ENCODE measurements at regions not wholly inside any gene's neighbourhood (a gene's known extent, or its start where the extent isn't known, plus 50 kb on each side); places are given as distances from the start of the nearest gene placed in this dataset.
"Not testable (repeated sequence)": the region's sequence is repeated elsewhere in the genome, so short reads cannot be mapped to it uniquely, and the experiment has no call there.

GRCh38 chr2:83997889-83998288 lies 461.2 kb downstream of the SUCLG1 start:
- no peak for DNase-seq (ENCODE audit: extremely low read depth, insufficient read length)
- no peak overlapping the region for H3K4me3 ChIP-seq (replicated peaks; ENCODE audit: low read depth, low read length)
- no peaks in the 10 kb centered on the region for H3K36me3 ChIP-seq (ENCODE audit: control insufficient read depth, insufficient read depth, low read length)
- no peak for TF ChIP-seq CTCF (IDR thresholded peaks at IDR 0.05; ENCODE audit: insufficient read depth, low read length, poor library complexity, severe bottlenecking)
- no peaks in the 10 kb centered on the region for H3K27me3 ChIP-seq (replicated peaks; ENCODE audit: control insufficient read depth, insufficient read depth, low read length)

GRCh38 chr2:83994633-83995179 lies 464.4 kb downstream of the SUCLG1 start:
- TF ChIP-seq CTCF (IDR thresholded peaks at IDR 0.05; ENCODE audit: insufficient read depth, low read length, poor library complexity, severe bottlenecking): no peak
- Histone ChIP-seq H3K27me3 (replicated peaks; ENCODE audit: control insufficient read depth, insufficient read depth, low read length) (no peaks in the 10 kb centered on the region), H3K4me3 (replicated peaks; ENCODE audit: low read depth, low read length) (no peak overlapping the region), H3K36me3 (ENCODE audit: control insufficient read depth, insufficient read depth, low read length) (no peaks in the 10 kb centered on the region)
- no peak for DNase-seq (ENCODE audit: extremely low read depth, insufficient read length)

GRCh38 chr2:83993873-83994632 lies 465.0 kb downstream of the SUCLG1 start:
- DNase-seq (ENCODE audit: extremely low read depth, insufficient read length): no peak
- no peak for TF ChIP-seq CTCF (IDR thresholded peaks at IDR 0.05; ENCODE audit: insufficient read depth, low read length, poor library complexity, severe bottlenecking)
- H3K27me3 ChIP-seq (replicated peaks; ENCODE audit: control insufficient read depth, insufficient read depth, low read length): no peaks in the 10 kb centered on the region
- no peak overlapping the region for H3K4me3 ChIP-seq (replicated peaks; ENCODE audit: low read depth, low read length)
- H3K36me3 ChIP-seq (ENCODE audit: control insufficient read depth, insufficient read depth, low read length): no peaks in the 10 kb centered on the region

GRCh38 chr2:83991992-83992391 lies 467.1 kb downstream of the SUCLG1 start:
- Histone ChIP-seq H3K36me3 (ENCODE audit: control insufficient read depth, insufficient read depth, low read length) (no peaks in the 10 kb centered on the region), H3K4me3 (replicated peaks; ENCODE audit: low read depth, low read length) (no peak overlapping the region), H3K27me3 (replicated peaks; ENCODE audit: control insufficient read depth, insufficient read depth, low read length) (no peaks in the 10 kb centered on the region)
- no peak for TF ChIP-seq CTCF (IDR thresholded peaks at IDR 0.05; ENCODE audit: insufficient read depth, low read length, poor library complexity, severe bottlenecking)
- DNase-seq (ENCODE audit: extremely low read depth, insufficient read length): no peak

GRCh38 chr2:83990636-83991035 lies 468.4 kb downstream of the SUCLG1 start:
- TF ChIP-seq CTCF (IDR thresholded peaks at IDR 0.05; ENCODE audit: insufficient read depth, low read length, poor library complexity, severe bottlenecking): no peak
- DNase-seq (ENCODE audit: extremely low read depth, insufficient read length): no peak
- H3K36me3 ChIP-seq (ENCODE audit: control insufficient read depth, insufficient read depth, low read length): no peaks in the 10 kb centered on the region
- no peak overlapping the region for H3K4me3 ChIP-seq (replicated peaks; ENCODE audit: low read depth, low read length)
- no peaks in the 10 kb centered on the region for H3K27me3 ChIP-seq (replicated peaks; ENCODE audit: control insufficient read depth, insufficient read depth, low read length)

- not testable (repeated sequence) for DNase-seq (ENCODE audit: extremely low read depth, insufficient read length); H3K4me3 ChIP-seq (replicated peaks; ENCODE audit: low read depth, low read length); H3K36me3 ChIP-seq (ENCODE audit: control insufficient read depth, insufficient read depth, low read length); H3K27me3 ChIP-seq (replicated peaks; ENCODE audit: control insufficient read depth, insufficient read depth, low read length)
Observed at GRCh38 chr2:83976628-83977027, 482.5 kb downstream of the SUCLG1 start.
